ENCODE measurements at regions not wholly inside any gene's neighbourhood (a gene's known extent, or its start where the extent isn't known, plus 50 kb on each side); places are given as distances from the start of the nearest gene placed in this dataset.
A peak's percentile ranks its signal among the peaks of the same experiment; 100 is the strongest.
"Not testable (repeated sequence)": the region's sequence is repeated elsewhere in the genome, so short reads cannot be mapped to it uniquely, and the experiment has no call there.

DNA sequence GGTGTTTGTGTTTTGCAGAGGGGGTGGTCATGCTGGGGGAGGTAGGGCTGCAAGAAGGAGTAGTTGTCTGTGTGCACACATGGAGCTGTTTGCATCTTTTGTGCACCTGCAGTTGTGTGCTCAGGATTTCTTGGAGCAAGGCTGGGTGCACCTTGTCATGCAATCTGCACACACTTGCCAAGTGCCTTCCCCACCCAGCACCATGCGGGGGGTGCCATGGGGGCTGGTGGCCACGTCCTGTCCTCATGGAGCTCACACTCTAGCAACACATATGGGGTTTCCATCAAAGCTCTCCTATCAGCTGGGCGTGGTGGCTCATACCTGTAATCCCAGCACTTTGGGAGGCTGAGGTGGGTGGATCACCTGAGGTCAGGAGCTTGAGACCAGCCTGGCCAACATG, 111.6 kb downstream of the CRLF3 start:
- DNase-seq, result not testable (repeated sequence)

DNA sequence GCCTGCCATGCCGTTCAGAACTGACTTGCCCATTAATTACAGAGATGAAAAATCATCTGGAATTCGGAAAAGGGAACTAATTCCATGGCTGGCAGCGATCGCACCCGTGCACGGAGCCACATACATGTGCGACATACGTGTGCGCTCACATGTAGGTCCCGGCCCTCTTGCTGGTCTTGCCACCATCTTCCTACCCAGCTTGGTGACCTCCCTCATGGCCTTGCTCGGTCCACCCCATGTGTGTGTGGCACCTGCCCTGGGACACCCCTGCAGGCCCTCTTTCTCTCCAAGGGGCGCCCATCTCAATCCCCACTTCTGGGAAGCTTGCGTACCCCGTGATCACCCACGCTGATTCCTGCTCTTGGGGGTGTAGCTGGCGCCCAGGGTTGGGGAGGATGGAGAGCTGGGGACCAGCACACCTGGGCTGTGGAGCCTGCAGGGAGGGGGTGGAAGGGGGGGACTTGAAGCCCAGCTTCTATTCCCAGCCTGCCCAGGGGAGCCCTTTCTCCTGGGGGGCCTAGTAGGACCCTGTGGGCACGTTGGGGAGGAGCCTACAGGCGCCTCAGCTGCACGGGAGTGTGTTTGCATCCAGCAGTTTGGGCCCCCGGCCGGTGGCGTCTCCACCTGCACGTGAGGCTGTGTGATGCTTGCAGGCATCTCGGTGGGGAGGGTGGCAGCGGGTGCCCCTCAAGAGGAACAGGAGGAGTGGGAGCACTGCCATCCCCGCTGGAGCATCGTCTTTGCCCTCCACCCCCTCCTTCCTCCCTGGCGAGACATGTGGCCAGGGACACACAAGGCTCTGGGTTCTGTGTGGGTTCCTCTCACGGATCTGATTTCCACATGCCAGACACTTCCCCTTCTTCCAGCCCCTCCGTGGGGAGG, 112.6 kb downstream of the CRLF3 start:
- DNase-seq, result not testable (repeated sequence)

DNA sequence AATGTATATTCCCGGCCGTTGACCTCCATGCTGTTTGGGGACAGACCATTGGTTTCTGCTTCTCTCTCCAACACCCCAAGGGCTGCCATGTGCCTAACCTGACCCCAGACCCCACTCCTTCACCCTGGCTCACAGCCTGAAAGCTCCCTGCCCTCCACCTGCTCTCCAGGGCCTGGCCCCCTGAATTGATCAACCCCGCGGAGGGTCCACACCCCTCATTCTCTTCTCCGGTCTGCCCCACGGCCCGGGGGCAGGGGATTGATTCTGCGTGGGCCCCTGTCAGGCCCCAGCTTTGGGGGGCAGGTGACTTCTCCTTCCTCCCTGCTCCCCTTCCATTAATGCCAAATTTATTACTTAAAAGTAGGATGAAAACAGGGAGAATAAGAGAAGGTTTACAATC, 113.3 kb downstream of the CRLF3 start:
- not testable (repeated sequence) for DNase-seq

DNA sequence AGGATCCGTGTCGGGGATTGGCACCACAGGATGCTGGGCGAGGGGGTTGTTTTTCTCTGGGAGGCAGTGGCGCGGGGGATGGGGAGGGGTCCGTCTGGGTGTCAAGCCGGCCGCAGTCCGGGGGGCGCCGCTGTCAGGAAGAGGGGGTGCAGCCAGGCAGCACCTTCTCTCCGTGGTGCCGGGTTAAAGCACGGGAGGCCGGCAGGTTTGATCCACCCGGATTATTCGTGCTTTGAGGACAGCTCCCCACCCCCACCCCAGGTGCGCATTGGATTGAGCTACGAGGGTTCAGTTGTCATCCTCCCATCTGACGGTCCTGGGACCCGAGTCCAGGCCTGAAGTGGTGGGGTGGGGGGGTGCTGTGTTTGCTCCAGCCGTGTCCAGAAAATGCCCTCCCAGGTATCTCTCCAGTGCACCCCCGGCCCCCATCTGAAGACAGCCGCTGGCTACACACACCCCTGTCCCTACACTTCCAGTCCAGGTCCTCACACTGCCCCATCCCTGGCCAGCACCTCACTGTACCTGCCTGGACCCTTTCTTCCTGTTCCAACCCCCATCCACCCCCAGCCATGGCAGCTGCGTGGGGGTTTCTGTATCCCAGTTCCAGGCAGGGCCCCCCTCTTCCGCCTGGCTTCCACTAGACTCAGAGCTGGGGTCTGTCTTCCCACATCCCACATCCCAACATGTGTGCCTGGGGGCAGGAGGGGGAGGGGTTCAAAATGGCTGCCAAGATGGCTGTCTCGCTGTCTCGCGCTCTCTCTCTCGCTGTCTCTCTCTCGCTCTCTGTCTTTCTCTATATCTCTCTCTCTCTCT, 114.0 kb downstream of the CRLF3 start:
- not testable (repeated sequence) for DNase-seq

DNA sequence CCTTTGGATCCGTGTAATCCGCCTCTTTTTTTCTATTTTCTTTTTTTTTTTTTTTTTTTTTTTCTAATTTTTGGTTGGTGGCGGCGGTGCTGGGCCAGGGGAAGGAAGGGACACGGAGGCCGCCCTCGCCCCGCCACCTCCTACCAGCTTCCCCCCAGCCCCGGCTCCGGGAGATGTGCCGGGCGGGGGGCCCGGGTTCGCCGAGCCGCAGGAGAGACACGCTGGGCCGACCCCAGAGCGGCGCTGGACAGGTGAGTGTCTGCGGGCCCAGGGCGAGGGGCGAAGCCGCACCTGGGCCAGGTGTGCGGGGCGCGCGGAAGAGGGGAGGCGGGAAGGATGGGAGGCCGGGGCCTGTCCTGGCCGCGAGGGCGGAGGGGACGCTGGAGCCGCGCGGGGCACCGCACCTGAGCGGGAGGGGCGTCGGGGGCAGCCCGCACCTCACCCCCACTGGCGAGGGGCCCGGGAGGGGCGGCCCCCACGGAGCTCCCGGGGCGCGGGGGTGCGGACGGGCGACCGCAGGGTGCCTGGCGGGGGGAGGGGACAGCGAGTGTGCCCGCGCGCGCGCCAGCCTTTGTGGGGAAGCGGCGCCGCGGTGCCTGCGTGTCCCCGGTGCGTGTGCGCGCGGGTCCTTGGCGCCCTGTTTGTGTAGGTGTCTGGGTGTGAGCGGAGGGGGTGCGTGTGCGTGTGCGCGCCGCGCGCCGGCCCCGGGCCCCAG, 114.8 kb downstream of the CRLF3 start:
- DNase-seq, result peak; percentile 17

DNA sequence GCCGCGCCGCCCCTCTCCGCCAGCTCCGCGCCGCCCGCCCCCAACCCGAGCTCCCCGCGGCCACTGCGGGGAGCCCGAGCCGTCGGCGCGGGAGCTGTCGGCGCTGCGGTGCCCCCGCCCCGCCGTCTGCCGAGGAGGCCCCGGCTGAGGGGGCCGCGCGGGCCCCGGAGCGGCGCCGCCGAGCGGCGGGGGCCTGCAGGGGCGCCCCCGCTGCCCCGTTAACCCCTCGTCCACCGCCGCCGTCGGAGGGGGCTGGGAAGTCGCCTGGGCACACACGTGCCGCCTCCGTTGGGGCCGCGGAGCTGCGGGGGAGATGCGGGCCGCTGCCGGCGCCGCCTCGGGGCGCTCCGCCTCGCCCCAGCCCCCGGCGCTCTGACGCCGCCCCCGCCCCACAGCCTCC, 115.4 kb downstream of the CRLF3 start:
- not testable (repeated sequence) for DNase-seq

DNA sequence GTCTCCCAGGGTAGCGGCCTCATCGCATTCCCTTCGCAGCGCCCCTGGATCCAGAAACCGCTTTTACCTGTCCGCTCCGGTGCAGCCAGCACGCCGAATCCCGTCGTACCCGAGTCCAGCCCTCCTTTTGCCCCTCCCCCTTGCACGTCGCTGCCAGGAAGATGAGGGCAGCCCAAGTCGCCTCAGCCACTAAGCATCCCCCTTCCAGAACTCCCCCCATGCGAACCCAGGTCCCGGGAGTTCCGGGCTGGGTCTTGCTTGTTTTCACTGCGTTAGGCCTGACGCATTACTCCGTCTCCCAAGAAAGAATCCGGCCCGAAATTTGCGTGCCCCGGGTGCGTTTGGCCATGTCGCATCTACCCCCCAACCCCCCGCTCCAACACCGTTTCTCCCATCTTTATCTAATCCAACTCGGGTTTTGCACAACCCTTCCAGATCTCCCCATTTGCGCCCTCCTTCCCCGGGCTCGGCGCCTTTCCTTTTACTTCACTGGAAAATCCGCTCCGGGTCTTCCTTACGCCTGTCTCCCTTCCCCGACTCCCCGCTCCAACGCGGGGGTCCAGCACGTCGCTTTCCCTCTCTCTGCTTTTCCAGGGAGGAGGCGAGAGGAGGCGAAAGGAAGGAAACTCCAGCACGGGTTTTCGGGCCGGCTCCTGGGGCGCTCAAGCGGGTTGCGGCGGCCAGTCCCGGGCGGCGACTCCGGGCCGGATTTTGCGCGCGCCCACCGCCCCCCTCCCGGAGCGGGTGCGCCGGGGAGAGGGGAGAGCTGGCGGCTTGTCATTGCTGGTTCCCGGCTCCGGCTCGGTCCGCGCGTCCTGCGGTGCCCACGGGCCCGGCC, 116.0 kb downstream of the CRLF3 start:
- peak; percentile 66 for DNase-seq

DNA sequence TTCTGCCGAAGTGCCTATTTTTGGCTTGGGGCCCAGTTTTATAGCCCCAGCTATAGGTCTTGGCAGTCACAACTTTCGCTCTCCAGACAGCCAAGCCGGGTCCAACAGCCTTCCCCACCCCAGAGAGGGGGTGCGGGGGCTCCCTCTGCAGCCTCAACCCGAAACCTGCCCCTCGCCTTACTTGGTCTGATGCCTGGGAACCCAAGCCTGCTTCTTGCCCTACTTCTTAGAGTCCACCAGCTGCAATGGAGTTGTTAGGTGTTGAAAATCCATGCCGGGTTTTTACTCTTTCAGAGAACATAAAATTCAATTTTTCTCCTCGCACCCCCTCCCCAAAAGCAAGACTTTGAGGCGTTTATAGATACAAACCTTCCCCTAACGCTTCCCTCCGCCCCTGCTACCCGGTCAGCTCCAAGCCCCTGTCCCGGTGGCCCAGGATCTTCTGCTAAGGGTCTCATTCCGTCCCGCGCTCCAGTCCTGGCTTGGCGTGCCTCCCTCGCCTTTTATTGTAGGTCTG, 116.7 kb downstream of the CRLF3 start:
- peak; percentile 44 for DNase-seq

DNA sequence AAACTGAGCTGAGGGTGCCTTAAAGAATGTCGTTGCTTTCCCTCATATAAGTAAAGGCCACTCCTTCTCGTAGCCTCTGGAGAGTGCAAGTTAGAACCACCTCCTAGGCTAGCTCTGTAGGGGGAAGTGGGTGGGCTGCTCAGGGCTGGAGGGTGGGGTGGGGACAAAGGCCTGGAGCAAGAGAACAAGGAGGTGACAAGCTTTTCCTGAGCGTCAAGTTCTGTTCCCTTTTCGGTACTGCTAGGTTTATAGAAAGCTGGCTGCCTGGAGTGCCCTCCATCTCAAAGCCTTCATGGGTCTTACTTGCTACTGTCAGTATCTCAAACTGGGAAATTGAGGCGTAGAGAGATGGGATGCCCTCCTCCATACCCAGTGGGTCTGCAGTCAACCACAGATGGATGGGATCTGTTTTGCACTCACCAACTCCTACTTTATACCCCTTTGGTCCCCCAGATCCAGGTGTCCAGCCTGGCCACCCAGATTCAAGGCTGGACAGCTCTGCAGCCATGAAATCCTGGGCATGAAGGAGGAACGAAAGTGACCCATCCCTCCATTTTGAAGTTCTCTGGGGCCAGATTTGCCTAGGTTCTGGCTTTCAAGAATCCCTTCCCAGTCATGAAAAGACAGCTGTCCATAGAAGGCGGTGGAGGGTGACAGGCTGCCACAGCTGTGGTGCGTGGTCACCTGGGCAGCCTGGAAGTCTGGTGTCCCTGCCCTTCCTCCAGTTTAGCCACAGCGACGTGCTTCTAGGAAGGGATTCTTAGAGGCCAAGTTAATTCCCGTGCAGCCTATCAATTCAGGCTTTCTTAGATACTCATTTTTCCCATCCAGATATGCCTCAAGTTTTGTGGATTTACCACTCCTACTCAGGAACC, 117.8 kb downstream of the CRLF3 start:
- not testable (repeated sequence) for DNase-seq

DNA sequence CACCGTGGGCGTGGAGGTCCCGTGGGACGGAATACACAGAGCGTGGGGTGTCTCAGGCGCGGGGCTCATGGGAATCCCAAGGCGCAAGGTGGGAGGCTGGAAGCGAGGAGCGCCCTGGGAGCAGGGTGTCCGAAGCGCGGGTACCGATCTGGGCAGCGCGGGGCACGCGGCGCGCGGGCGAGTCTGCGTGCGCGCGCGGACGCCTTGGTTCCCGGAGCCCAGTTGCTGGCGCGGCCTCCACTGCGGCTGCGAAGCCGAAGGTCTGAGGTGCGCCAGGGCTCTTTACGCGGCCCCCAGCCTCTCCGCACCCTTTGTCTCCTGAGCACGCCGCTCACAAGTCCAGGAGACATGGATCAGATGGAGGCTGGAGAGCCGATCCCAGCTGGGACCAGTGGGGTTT, 118.5 kb downstream of the CRLF3 start:
- DNase-seq, result not testable (repeated sequence)

DNA sequence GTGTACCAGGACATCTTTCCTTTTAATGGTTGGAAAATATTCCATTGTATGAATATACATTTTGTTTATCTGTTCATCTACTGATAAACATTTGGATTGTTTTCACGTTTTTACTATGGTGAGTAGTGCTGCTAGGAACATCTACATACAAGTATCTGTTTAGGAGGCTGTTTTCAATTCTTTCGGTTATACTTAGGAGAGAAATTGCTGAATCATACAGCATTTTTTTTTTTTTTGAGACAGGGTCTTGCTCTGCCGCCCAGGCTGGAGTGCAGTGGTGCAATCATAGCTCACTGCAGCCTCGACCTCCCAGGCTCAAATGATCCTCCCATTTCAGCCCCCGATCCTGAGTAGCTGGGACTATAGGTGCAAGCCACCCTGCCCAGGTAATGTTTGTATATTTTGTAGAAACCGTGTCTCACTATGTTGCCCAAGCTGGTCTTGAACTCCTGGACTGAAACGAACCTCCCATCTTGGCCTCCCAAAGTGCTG, 122.9 kb downstream of the CRLF3 start:
- no peak for DNase-seq

DNA sequence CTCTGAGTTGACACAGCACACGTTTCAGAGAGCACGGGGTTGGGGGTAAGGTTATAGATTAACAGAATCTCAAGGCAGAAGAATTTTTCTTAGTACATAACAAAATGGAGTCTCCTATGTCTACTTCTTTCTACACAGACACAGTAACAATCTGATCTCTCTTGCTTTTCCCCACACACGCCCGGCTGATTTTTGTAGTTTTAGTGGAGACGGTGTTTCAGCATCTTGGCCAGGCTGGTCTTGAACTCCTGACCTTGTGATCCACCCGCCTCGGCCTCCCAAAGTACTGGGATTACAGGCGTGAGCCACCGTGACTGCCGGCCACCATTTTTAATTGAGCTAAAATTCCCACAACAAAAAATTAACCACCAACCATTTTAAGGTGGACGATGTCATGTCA, 123.7 kb downstream of the CRLF3 start:
- not testable (repeated sequence) for DNase-seq

DNA sequence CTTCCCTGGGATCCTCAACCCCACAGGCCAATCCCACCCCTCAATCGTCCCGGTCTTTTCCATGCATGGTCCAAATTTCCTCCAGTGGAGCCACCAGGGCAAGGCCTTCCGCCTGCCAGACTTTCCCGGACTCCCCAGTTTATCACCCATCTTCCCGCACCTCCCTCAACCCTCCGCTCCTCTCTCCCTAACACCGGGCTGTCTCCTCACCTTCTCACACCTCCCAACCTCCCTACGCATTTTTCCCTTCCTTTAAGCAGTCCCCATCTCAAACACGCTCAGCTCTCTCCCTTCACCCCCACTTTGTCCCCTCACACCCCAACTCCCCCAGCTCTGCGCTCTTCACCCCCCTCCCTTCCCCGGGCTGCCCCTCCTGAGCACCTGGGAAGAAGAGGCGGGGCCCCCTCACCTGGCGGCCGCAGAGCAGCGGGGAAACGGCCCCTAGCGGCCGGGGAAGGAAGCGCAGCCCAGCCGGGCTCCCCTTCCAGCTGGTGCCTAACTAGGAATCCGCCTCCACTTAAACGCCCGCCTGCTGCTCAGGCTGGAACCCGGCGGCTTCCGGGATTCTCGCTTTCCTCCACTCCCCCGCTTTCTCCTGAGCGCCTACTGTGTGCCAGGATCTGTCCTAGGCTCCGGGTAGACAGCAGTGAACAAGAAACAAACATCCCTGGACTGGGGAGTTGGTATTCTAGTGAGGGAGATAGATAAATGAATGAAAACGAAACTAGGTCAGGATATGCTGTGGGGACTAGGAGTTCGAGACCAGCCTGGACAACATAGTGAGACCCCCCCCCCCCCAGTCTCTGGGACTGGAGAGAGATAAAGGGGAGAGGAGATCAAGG, 126.7 kb downstream of the CRLF3 start:
- DNase-seq, result peak; percentile 62

DNA sequence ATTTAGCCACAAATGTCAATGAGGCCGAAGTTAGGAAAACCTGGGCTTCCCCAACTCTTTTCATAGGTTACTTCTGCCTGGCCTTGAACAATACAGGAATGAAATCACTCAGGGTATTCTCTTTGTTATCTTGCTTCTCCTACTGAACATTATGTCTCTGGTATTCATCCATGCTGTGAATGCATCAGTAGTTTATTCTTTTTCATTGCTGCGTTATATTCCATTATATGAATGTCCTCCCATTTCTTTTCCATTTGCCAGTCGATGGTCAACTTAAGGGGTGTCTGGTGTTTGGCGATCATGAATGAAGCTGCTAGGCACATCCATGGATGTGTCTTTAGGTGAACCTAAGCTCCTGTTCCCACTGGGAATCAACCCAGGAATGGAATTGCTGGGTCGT, 128.3 kb downstream of the CRLF3 start:
- no peak for DNase-seq

DNA sequence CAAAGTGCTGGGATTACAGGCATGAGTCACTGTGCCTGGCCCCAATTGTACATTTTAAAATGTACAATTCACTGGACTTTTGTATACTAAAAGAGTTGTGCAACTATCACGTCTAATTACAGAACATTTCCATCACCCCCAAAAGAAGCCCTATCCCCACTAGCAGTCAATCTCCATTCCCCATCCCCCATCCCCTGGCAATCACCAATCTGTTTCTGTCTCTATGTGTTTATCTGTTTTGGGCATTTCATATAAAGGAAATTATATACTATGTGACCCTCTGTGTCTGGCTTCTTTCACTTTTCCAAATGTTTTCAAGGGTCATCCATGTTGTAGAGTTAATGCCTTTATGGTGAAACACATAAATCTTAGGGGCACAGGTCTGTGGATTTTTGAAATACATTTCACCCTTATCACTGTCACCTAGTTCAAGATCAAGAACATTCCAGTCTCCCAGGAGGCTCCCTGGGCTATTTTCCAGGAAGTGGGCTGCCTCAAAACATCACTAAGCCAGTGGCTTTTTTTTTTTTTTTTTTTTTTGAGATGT, 129.2 kb downstream of the CRLF3 start:
- not testable (repeated sequence) for DNase-seq

DNA sequence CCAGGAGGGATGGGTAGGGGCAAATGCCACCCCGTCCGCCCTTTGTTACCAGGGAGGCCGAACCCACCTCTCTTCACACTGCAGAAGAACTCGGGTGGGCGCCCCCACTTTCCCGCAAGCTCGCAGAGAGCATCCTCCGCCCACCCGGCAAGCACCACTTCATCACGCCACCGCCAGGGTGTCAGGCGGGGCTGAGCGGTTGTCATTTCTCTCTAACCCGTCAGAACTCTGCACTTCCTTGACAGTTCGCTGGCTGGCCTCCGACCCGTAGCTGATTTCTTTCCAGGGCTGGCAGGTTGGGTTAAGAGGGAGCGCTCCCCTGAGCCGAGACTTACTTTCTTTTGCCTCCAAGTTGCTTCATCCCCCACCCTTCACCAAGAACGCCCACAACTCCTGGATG, 130.7 kb downstream of the CRLF3 start:
- peak; percentile 30 for DNase-seq

DNA sequence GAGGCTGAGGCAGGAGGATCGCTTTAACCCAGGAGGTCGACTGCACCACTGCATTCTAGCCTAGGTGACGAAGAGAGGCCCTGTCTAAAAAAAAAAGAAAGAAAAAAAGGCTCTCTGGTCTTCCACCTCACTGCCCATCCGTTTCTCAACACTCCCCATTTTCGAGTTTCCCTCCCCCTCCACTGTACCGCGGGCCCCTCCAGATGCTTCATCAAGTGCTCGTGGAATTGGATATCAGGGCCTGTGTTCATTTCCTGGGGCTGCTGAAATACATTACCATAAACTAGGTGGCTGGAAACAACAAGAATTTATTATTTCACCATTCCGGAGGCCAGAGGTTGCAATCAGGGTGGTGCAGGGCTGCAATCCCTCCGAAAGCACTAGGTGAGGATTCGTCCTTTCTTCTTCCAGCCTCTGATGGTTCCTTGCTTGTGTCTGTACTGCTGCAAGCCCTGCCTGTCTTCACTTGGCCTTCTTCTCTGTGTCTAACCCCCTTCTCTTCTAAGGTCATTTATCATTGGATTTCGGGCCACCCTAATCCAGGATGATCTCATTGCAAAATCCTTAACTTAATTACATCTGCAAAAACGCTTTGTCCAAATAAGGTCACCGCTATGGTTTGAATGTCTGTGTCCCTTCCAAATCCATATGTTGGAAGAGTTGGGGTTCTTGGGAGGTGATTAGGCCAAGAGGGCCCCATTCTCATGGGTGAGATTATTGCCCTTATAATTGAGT, 135.1 kb downstream of the CRLF3 start:
- not testable (repeated sequence) for DNase-seq
